GM23338 (cell line): ENCODE measurements at regions not wholly inside any gene's neighbourhood (a gene's known extent, or its start where the extent isn't known, plus 50 kb on each side); places are given as distances from the start of the nearest gene placed in this dataset.
"Not testable (repeated sequence)": the region's sequence is repeated elsewhere in the genome, so short reads cannot be mapped to it uniquely, and the experiment has no call there.

Experiments used
- CREB1 ChIP-seq: fragments of 250-450 bp; sonication (Bioruptor Pico); IDR thresholded peaks from 2 replicates; pipeline ENCODE4 v1.5.0; 2020; ENCODE audit warnings: low read depth, mild to moderate bottlenecking, moderate library complexity
- CTCF ChIP-seq, 2 experiments: fragments of 200-600 bp in 1 of 2; sonication (generic) in 1 of 2; conservative IDR thresholded peaks; 2 replicates each; pipeline versions ENCODE4 v1.5.1 to v1.6.1; 2016 to 2017; ENCODE audit warnings: antibody characterized with exemption in 2 of 2, low read depth in 2 of 2, mild to moderate bottlenecking in 2 of 2, moderate library complexity in 1 of 2
- ETS1 ChIP-seq: IDR thresholded peaks from 2 replicates; pipeline ENCODE4 v1.6.1; 2016; ENCODE audit warnings: antibody characterized with exemption
- EZH2 ChIP-seq: fragments of 200-600 bp; sonication (generic); IDR thresholded peaks from one replicate; pipeline ENCODE4 v1.8.0; 2017; ENCODE audit warnings: antibody characterized with exemption, mild to moderate bottlenecking, low read depth; ENCODE audit not compliant: unreplicated experiment
- EZH2phosphoT487 ChIP-seq: fragments of 200-600 bp; sonication (generic); IDR thresholded peaks from one replicate; pipeline ENCODE4 v1.8.1; 2018; ENCODE audit warnings: antibody characterized with exemption; ENCODE audit not compliant: unreplicated experiment
- JUNB ChIP-seq: IDR thresholded peaks from one replicate; pipeline ENCODE4 v1.6.1; 2016; ENCODE audit warnings: antibody characterized with exemption; ENCODE audit not compliant: unreplicated experiment
- NANOG ChIP-seq: IDR thresholded peaks from 2 replicates; pipeline ENCODE4 v1.6.1; 2016; ENCODE audit warnings: antibody characterized with exemption, borderline replicate concordance
- POLR2AphosphoS5 ChIP-seq: IDR thresholded peaks from 2 replicates; pipeline ENCODE4 v1.6.1; 2016; ENCODE audit warnings: antibody characterized with exemption, low read depth
- STAT1 ChIP-seq: IDR thresholded peaks from one replicate; pipeline ENCODE4 v1.6.1; 2016; ENCODE audit warnings: antibody characterized with exemption; ENCODE audit not compliant: unreplicated experiment
- ZNF114 ChIP-seq: fragments of 250-450 bp; sonication (Bioruptor Pico); IDR thresholded peaks from 2 replicates; pipeline ENCODE4 v1.5.0; 2020; ENCODE audit warnings: mild to moderate bottlenecking, moderate library complexity
- ZNF331 ChIP-seq: fragments of 250-450 bp; sonication (Bioruptor Pico); IDR thresholded peaks from 2 replicates; pipeline ENCODE4 v1.5.0; 2020; ENCODE audit warnings: low read depth, mild to moderate bottlenecking, moderate library complexity
- ZNF462 ChIP-seq: fragments of 250-450 bp; sonication (Bioruptor Pico); IDR thresholded peaks from 2 replicates; pipeline ENCODE4 v1.5.0; 2020; ENCODE audit warnings: mild to moderate bottlenecking, moderate library complexity
- TF ChIP-seq, protein P1 (sequence below): IDR thresholded peaks from one replicate; pipeline ENCODE4 v1.6.1; 2018; ENCODE audit warnings: antibody characterized with exemption; ENCODE audit not compliant: unreplicated experiment

GRCh38 chr2:95671171-95671570, 79.4 kb downstream of the TRIM43 start:
- TF ChIP-seq CTCF (conservative IDR thresholded peaks at IDR 0.05; ENCODE audit: low read depth in 2 of 2); EZH2; POLR2AphosphoS5; EZH2phosphoT487; NANOG; ZNF114 (CRISPR knock-in tag); ETS1; CREB1 (CRISPR knock-in tag); ZNF331 (CRISPR knock-in tag); JUNB; STAT1; ZNF462 (CRISPR knock-in tag): not testable (repeated sequence)
- TF ChIP-seq, protein P1, sequence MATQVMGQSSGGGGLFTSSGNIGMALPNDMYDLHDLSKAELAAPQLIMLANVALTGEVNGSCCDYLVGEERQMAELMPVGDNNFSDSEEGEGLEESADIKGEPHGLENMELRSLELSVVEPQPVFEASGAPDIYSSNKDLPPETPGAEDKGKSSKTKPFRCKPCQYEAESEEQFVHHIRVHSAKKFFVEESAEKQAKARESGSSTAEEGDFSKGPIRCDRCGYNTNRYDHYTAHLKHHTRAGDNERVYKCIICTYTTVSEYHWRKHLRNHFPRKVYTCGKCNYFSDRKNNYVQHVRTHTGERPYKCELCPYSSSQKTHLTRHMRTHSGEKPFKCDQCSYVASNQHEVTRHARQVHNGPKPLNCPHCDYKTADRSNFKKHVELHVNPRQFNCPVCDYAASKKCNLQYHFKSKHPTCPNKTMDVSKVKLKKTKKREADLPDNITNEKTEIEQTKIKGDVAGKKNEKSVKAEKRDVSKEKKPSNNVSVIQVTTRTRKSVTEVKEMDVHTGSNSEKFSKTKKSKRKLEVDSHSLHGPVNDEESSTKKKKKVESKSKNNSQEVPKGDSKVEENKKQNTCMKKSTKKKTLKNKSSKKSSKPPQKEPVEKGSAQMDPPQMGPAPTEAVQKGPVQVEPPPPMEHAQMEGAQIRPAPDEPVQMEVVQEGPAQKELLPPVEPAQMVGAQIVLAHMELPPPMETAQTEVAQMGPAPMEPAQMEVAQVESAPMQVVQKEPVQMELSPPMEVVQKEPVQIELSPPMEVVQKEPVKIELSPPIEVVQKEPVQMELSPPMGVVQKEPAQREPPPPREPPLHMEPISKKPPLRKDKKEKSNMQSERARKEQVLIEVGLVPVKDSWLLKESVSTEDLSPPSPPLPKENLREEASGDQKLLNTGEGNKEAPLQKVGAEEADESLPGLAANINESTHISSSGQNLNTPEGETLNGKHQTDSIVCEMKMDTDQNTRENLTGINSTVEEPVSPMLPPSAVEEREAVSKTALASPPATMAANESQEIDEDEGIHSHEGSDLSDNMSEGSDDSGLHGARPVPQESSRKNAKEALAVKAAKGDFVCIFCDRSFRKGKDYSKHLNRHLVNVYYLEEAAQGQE, result not testable (repeated sequence)
